Immature natural killer cell (primary cell): ENCODE measurements at regions not wholly inside any gene's neighbourhood (a gene's known extent, or its start where the extent isn't known, plus 50 kb on each side); places are given as distances from the start of the nearest gene placed in this dataset.

Source experiments
- DNase-seq, 3 donors: peaks; one replicate each; pipeline ENCODE4 v3.0.0; 2022; ENCODE audit warnings: mixed read lengths in 1 of 3
- H3K27ac Mint-ChIP-seq, 6 donors: one replicate each; pipeline ENCODE4 v1.8.0; 2020; ENCODE audit warnings: mixed read lengths in 6 of 6, mild to moderate bottlenecking in 5 of 6, inconsistent platforms in 4 of 6, moderate library complexity in 3 of 6
- H3K27me3 Mint-ChIP-seq, 3 donors: one replicate each; pipeline ENCODE4 v1.8.0; 2020 to 2021; ENCODE audit warnings: low read depth in 3 of 3, mild to moderate bottlenecking in 3 of 3, mixed read lengths in 3 of 3, moderate library complexity in 3 of 3, inconsistent platforms in 1 of 3
- H3K36me3 Mint-ChIP-seq, 3 donors: one replicate each; pipeline ENCODE4 v1.8.0; 2020; ENCODE audit warnings: mixed read lengths in 3 of 3, inconsistent platforms in 2 of 3, mild to moderate bottlenecking in 2 of 3
- H3K4me1 Mint-ChIP-seq, 2 donors: one replicate each; pipeline ENCODE4 v1.8.0; 2020; ENCODE audit warnings: inconsistent platforms in 2 of 2, mild to moderate bottlenecking in 2 of 2, mixed read lengths in 2 of 2, moderate library complexity in 1 of 2
- H3K4me3 Mint-ChIP-seq, 5 donors: one replicate each; pipeline ENCODE4 v1.8.0; 2020; ENCODE audit warnings: mild to moderate bottlenecking in 5 of 5, mixed read lengths in 5 of 5, inconsistent platforms in 3 of 5, moderate library complexity in 3 of 5
- H3K9me3 Mint-ChIP-seq, 6 donors: one replicate each; pipeline ENCODE4 v1.8.0; 2020; ENCODE audit warnings: mild to moderate bottlenecking in 6 of 6, mixed read lengths in 6 of 6, inconsistent platforms in 4 of 6, moderate library complexity in 3 of 6

DNA sequence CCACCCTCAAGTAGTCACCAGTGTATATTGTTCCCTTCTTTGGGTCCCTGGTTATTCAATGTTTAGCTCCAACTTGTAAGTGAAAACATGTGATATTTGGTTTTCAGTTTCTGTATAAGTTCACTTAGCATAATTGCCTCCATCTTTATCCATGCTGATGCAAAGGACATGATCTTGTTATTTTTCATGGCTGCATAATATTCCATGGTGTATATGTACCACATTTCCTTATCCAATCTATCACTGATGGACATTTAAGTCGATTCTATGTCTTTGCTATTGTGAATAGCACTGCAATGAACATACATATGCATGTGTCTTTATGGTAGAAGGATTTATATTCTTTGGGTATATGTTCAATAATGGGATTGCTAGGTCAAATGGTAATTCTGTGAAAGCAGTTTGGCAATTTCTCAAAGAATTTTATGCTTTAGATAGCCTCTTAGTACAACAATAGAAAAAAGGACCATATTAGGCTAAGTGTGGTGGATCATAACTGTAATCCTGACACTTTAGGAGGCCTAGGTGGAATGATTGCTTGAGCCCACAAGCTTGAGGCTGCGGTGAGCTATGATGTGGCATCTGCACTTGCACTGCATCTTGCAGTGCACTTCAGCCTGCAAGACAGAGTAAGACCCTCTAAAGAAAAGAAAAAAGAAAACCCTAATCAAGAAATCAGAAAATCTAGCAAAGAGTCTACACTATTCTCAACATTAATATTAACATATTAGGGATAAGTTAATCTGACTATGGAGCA is 468.5 kb upstream of the FAT3 start:
- no peak for DNase-seq
- Mint-ChIP-seq H3K27me3 (peaks cover 0 to 1% (median 0%) of the 10 kb centered on the region in 3 donors), H3K9me3 (peaks cover 0 to 29% (median 18%) of the 10 kb centered on the region in 6 donors), H3K27ac (no peak overlapping the region), H3K4me3 (no peak overlapping the region), H3K36me3 (no peaks in the 10 kb centered on the region), H3K4me1 (no peaks in the 10 kb centered on the region)

- H3K36me3 Mint-ChIP-seq, result no peaks in the 10 kb centered on the region
These were observed 469.1 kb upstream of the FAT3 start for GRCh38 chr11:91755526-91755925.

DNA sequence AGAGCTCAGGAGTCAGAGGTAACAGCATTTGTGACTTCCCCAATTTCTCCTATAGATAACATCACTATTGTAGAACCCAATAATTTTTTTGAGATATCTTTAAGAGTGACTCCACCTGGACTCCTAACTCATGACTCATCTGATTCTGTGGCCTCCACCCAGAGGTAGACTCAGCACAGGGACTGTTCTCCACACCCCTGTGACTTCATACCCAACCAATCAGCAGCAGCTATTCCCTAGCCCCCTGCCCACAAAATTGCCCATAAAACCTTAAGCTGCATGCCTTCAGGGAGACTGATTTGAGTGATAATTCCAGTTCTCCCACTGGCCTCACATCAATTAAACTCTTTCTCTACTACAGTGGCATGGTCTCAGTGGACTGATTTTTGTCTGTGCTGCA is 475.4 kb upstream of the FAT3 start:
- H3K27me3 Mint-ChIP-seq, result peaks cover 0 to 2% (median 0%) of the 10 kb centered on the region in 3 donors
- no peaks in the 10 kb centered on the region for H3K36me3 Mint-ChIP-seq
- H3K27ac Mint-ChIP-seq, result no peak overlapping the region
- H3K9me3 Mint-ChIP-seq, result peaks cover 3 to 39% (median 8%) of the 10 kb centered on the region in 6 donors
- H3K4me3 Mint-ChIP-seq, result no peak overlapping the region
- no peak for DNase-seq
- no peaks in the 10 kb centered on the region for H3K4me1 Mint-ChIP-seq

More at GRCh38 chr11:91755526-91755925, 469.1 kb upstream of the FAT3 start:
- Mint-ChIP-seq H3K27ac (no peak overlapping the region), H3K9me3 (peaks cover 0 to 29% (median 17%) of the 10 kb centered on the region in 6 donors), H3K4me1 (no peaks in the 10 kb centered on the region), H3K4me3 (no peak overlapping the region), H3K27me3 (peaks cover 0 to 1% (median 0%) of the 10 kb centered on the region in 3 donors)
- DNase-seq, result no peak

- no peak for DNase-seq
- Mint-ChIP-seq H3K27me3 (peaks cover 0 to 4% (median 0%) of the 10 kb centered on the region in 3 donors), H3K4me3 (no peak overlapping the region), H3K9me3 (peaks cover 6 to 43% (median 11%) of the 10 kb centered on the region in 6 donors), H3K27ac (no peak overlapping the region), H3K36me3 (no peaks in the 10 kb centered on the region), H3K4me1 (no peaks in the 10 kb centered on the region)
These were observed 482.5 kb upstream of the FAT3 start for GRCh38 chr11:91742155-91742554.

- Mint-ChIP-seq H3K9me3 (peaks cover 14 to 74% (median 42%) of the 10 kb centered on the region in 6 donors), H3K4me1 (no peaks in the 10 kb centered on the region), H3K36me3 (no peaks in the 10 kb centered on the region), H3K4me3 (no peak overlapping the region), H3K27ac (no peak overlapping the region), H3K27me3 (no peaks in the 10 kb centered on the region)
- DNase-seq, result no peak
These were observed 493.6 kb upstream of the FAT3 start for GRCh38 chr11:91731051-91731450.

DNA sequence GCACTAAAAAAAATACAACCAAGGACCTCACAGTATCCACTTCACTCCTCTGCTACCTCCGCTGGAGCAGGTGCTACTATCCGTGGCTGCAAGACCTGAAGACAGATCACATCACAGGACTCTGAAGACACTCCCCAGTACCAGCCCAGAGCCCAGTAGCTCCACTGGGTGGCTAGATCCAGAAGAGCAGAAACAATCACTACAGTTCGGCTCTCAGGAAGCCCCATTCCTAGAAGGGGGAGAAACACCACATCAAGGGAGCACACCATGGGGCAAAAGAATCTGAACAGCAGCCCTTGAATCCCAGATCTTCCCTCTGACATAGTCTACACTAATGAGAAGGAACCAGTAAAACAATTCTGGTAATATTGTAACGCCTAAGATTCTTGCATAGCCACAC is 494.0 kb upstream of the FAT3 start:
- Mint-ChIP-seq H3K4me3 (no peak overlapping the region), H3K9me3 (peaks cover 14 to 70% (median 40%) of the 10 kb centered on the region in 6 donors)

DNA sequence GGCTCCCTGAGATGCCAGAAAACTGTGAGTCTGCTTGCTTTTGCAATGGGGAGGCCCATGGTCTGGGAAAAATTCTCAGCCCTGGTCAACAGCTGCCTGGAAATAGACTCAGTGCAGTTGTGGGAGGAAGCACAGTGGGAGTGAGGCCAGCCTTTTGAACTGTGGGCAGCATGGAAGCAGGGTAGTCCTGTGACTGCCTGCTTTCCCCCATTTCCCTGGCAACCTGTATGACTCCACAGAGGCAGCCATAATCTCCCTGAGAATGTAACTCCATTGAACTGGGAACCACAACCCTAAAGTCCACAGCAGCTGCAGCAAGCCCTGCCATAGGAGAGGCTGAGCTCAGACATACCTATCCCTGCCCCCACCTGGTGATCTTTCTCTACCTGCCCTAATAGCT is 494.6 kb upstream of the FAT3 start:
- Mint-ChIP-seq H3K4me3 (no peak overlapping the region), H3K27me3 (no peaks in the 10 kb centered on the region), H3K4me1 (no peaks in the 10 kb centered on the region), H3K36me3 (no peaks in the 10 kb centered on the region), H3K9me3 (peaks cover 14 to 64% (median 37%) of the 10 kb centered on the region in 6 donors), H3K27ac (no peak overlapping the region)
- DNase-seq, result no peak

More for the DNA sequence above, 494.0 kb upstream of the FAT3 start:
- H3K36me3 Mint-ChIP-seq, result no peaks in the 10 kb centered on the region
- no peak overlapping the region for H3K27ac Mint-ChIP-seq
- no peaks in the 10 kb centered on the region for H3K27me3 Mint-ChIP-seq
- H3K4me1 Mint-ChIP-seq, result no peaks in the 10 kb centered on the region
- no peak for DNase-seq

- Mint-ChIP-seq H3K4me3 (no peak overlapping the region), H3K27ac (no peak overlapping the region), H3K9me3 (peaks cover 11 to 60% (median 24%) of the 10 kb centered on the region in 6 donors), H3K36me3 (no peaks in the 10 kb centered on the region), H3K4me1 (no peaks in the 10 kb centered on the region), H3K27me3 (peaks cover 0 to 2% (median 0%) of the 10 kb centered on the region in 3 donors)
- DNase-seq, result no peak
These were observed 507.4 kb upstream of the FAT3 start for GRCh38 chr11:91717169-91717568.

- H3K27ac Mint-ChIP-seq, result no peak overlapping the region
- H3K36me3 Mint-ChIP-seq, result peaks cover 0 to 3% (median 0%) of the 10 kb centered on the region in 3 donors
- DNase-seq, result no peak
- peaks cover 14 to 43% (median 19%) of the 10 kb centered on the region in 6 donors for H3K9me3 Mint-ChIP-seq
- no peaks in the 10 kb centered on the region for H3K4me1 Mint-ChIP-seq
- no peak overlapping the region for H3K4me3 Mint-ChIP-seq
- H3K27me3 Mint-ChIP-seq, result no peaks in the 10 kb centered on the region
These were observed 516.8 kb upstream of the FAT3 start for GRCh38 chr11:91707652-91708482.

GRCh38 chr11:91703042-91703441 is 521.6 kb upstream of the FAT3 start:
- Mint-ChIP-seq H3K4me1 (no peaks in the 10 kb centered on the region), H3K4me3 (no peak overlapping the region), H3K9me3 (peaks cover 8 to 30% (median 15%) of the 10 kb centered on the region in 6 donors), H3K27me3 (no peaks in the 10 kb centered on the region), H3K36me3 (no peaks in the 10 kb centered on the region), H3K27ac (no peak overlapping the region)
- DNase-seq, result no peak

GRCh38 chr11:91700854-91701253 is 523.8 kb upstream of the FAT3 start:
- no peak overlapping the region for H3K4me3 Mint-ChIP-seq
- no peaks in the 10 kb centered on the region for H3K4me1 Mint-ChIP-seq
- no peaks in the 10 kb centered on the region for H3K27me3 Mint-ChIP-seq
- H3K9me3 Mint-ChIP-seq, result peaks cover 5 to 35% (median 9%) of the 10 kb centered on the region in 6 donors
- no peak for DNase-seq
- no peak overlapping the region for H3K27ac Mint-ChIP-seq
- H3K36me3 Mint-ChIP-seq, result no peaks in the 10 kb centered on the region

DNA sequence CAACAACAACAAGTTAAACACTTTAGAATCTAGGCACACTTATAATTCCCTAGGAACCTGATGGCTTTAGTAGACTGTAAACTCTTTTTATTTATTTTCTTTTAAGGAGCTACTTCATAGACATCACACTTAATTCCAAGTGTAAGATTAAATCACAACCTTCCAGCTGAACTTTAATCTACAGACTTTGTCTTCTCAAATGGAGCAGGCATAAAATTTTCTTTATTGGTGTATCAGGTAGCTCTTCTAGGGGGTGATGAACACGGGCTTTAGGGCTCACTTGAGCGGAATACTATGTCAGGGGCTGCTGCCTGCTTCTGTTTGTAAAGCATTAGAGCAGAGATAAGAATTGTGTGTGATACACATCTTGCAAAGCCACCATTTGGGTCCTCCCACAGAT is 525.8 kb upstream of the FAT3 start:
- H3K4me3 Mint-ChIP-seq, result no peak overlapping the region
- H3K27me3 Mint-ChIP-seq, result peaks cover 0 to 2% (median 2%) of the 10 kb centered on the region in 3 donors
- no peaks in the 10 kb centered on the region for H3K36me3 Mint-ChIP-seq
- DNase-seq, result no peak
- peaks cover 2 to 36% (median 9%) of the 10 kb centered on the region in 6 donors for H3K9me3 Mint-ChIP-seq
- H3K4me1 Mint-ChIP-seq, result no peaks in the 10 kb centered on the region
- no peak overlapping the region for H3K27ac Mint-ChIP-seq

DNA sequence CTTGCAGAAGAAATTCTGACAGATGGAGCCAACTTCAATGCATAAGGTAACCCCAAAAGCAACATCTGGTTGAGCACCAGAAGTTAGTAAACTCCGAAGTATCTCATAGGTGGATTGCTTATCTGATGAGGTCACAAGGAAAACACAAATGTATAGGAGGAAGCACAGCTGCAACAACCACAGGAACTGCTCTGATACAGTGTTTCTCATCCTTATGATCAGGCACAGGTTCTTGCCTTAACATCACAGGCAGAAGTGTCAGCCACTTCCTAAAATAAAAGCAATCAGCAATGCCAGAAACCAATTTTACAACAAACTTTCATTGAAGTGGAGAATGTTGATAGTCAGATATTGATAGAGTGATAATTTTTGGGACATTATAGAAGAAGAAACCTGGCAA is 530.3 kb upstream of the FAT3 start:
- peaks cover 5 to 39% (median 12%) of the 10 kb centered on the region in 6 donors for H3K9me3 Mint-ChIP-seq
- H3K4me3 Mint-ChIP-seq, result no peak overlapping the region
- DNase-seq, result no peak
- no peaks in the 10 kb centered on the region for H3K4me1 Mint-ChIP-seq
- H3K36me3 Mint-ChIP-seq, result no peaks in the 10 kb centered on the region
- peaks cover 0 to 3% (median 2%) of the 10 kb centered on the region in 3 donors for H3K27me3 Mint-ChIP-seq
- no peak overlapping the region for H3K27ac Mint-ChIP-seq

DNA sequence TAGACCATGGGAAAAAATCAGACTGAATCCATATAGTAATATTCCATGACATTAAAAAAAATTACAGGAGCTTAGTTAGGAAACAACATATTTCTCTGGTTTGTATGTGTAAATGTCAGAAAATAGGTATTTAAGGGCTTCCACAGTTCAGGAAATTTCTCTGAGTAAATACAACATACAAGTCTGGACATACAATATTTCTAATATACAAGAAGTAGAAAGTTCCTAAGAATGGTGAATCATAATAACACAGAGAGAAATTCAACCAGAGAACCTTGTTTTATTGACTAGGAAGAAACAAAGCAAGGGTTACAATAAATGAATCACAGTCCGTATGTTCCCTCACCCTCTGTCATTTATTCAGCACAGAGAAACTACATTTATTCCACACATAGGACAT is 532.7 kb upstream of the FAT3 start:
- DNase-seq, result no peak
- Mint-ChIP-seq H3K4me3 (no peak overlapping the region), H3K27me3 (peaks cover 0 to 3% (median 2%) of the 10 kb centered on the region in 3 donors), H3K27ac (no peak overlapping the region), H3K9me3 (peaks cover 3 to 41% (median 17%) of the 10 kb centered on the region in 6 donors), H3K4me1 (no peaks in the 10 kb centered on the region), H3K36me3 (no peaks in the 10 kb centered on the region)
